Activated CD4-positive, CD25-positive, alpha-beta regulatory T cell treated with anti-CD3 and anti-CD28 coated beads, Interleukin-2, amount 50 U/mL, for 16 hours (primary cell): ENCODE measurements at regions not wholly inside any gene's neighbourhood (a gene's known extent, or its start where the extent isn't known, plus 50 kb on each side); places are given as distances from the start of the nearest gene placed in this dataset.
"Not testable (repeated sequence)": the region's sequence is repeated elsewhere in the genome, so short reads cannot be mapped to it uniquely, and the experiment has no call there.

ENCODE experiments used
- DNase-seq: peaks from one replicate; pipeline ENCODE4 v3.0.0-alpha.2; 2020; ENCODE audit warnings: low read depth, low spot score

- no peak for DNase-seq
Measured at GRCh38 chr2:219726916-219727315, 99.5 kb downstream of the SLC4A3 start.

DNA sequence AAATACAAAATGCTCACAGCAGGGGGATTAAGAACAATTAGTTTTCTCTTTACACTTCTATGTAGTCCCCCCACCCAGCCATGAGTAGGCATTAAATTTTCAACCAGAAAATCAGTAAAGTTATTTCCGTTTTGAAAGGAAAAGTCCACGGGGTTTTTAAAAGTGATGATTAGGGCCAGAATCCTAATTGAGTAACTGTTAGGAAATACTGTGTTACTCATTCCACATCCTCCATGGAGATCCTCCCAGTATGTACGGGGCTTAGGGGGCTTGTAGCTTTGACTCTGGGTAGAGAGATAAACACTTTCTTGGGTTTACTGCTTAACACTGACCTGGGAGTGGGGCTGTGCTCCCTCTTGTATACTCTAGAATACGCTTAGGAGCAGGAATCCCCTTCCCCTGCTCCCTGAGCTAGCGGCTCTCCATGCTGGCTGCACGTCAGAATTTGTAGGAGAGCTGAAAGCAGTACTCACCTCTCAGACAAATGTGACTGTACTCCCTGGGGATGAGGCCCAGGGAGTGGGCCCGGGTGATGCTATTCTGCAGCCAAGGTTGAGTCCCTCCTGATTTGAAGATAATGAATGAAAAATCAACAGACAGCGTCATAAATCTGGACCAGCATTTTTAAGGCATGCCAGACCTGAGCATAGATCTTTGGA, 100.5 kb downstream of the SLC4A3 start:
- no peak for DNase-seq

- no peak for DNase-seq
Measured at GRCh38 chr2:219728991-219729487, 101.6 kb downstream of the SLC4A3 start.

- DNase-seq, result no peak
Measured at GRCh38 chr2:219731173-219731572, 103.7 kb downstream of the SLC4A3 start.

DNA sequence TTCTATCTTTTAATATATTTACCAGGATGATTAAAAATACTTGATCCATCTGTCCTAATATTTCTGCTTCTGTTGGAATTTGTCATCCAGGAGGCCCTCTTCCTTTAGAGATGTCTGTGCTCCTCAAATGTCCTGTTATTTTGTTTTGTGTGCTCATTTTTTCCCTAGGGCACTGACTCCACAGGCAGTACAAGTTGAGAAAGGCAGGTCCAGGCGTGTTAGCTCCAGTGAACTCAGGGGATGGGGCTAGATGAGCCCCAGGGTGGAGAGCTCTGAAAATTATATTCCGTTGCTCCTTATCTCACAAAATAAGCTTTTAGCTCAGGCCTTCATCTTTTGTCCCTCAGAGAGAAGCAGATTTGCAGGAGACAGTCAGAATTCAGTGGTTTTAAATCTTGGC, 105.7 kb downstream of the SLC4A3 start:
- DNase-seq, result no peak

- DNase-seq, result no peak
Measured at GRCh38 chr2:219733746-219734145, 106.3 kb downstream of the SLC4A3 start.

- DNase-seq, result no peak
Measured at GRCh38 chr2:219736209-219736608, 108.8 kb downstream of the SLC4A3 start.

DNA sequence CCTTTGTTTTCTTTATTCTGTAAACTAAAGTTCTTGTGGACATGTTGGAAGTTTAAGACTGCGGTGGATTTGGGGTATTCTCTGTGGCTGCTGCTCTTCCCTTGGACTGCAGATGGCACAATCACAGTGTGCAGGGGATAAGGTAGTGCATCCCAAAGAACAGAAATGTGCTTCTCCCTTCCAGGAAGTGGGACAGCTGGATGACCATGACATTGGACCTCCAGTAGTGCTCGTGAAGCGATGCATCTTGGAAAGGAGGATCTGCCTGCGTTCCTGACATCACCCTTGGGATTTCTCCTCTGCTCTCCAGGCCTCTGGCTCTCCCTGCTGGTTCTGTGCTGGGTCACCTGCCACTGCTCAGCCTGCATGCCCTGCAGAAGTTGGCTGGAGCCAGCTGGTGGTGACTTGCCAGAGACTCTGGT, 109.9 kb downstream of the SLC4A3 start:
- DNase-seq, result no peak

DNA sequence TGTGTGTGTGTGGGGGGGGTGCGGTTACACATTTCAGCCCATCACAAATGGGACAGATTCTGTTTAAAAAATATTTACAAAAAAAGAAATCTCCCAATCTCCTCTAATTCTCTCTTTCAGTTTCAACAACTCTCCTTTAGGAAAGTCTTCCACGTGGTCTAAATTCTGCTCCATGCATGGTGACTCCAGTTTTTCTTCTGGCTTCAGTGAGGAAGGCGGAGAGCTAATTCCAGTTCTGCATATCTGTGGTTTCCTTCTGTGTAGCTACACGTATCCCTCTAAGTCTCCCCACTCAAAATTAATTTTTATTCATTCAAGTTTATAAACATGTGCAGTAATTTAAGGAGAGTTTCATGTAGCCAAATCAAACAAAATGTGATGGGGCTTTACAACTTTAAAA, 111.6 kb downstream of the SLC4A3 start:
- no peak for DNase-seq

DNA sequence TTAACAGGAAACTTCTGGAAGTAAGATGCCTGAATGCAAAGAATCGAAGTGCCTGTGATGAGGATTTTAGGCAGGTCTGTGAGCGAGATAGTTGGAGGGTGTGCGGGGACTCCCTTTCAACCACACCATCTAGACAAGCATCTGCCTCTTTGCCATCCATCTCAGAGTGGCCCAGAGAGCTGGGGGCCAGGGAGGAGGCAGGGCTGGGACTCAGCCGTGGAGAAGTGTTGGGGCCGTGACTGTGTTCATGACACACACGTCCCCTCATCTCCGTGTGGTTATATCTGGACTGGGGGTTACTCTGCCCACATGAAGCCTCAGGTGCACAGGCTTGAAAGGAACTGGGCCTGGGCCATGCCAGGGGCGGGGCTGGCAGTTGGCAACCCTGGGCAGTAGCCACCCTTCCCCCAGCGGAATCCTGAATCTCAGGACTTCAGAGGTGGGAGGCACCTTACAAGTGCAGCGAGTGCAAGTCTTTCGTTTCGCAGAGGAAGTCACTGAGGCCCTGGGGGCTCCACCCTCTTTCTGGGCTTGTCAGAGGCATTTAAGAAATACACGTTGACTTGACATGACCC, 112.5 kb downstream of the SLC4A3 start:
- DNase-seq, result no peak

GRCh38 chr2:219743548-219743947, 116.1 kb downstream of the SLC4A3 start:
- no peak for DNase-seq

DNA sequence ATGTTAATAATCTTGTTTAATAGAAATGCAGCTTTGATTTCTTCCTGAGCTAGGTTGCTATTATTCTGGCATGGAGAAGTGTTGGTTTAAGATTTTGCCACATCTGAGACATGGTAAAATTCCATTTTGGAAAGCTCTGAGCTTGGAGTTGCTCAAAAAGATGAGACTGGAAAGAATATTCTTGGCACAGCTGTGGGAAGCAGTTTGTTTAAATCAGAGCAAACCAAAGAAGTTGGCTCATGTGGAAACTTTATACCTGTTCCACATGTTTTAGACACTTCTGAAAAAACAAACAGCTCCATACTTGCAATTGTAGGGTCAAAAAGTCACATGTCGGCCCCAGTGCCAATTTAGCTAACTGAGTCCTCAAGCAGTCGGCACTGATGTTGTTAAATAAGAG, 116.6 kb downstream of the SLC4A3 start:
- DNase-seq, result no peak

DNA sequence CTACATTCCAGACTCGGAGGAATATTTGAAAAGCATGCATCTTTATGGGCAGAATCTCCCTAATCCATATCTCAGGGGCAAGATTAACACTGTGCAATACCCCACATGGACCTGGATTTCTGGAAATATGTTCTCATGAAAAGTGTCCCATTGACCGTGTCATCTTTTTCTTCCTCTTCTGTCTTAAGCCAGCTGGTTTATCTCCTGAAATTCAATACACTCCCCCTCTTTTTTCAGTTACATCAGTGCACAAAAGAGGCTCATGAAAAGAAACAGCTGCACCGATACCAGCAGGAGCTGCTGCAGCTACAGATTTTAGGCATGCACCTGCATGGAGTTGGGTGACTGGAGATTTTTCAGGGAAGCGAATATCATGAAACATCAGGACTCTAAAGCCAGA, 117.2 kb downstream of the SLC4A3 start:
- DNase-seq, result no peak

- no peak for DNase-seq
Measured at GRCh38 chr2:219747637-219748036, 120.2 kb downstream of the SLC4A3 start.

- no peak for DNase-seq
Measured at GRCh38 chr2:219748671-219749570, 121.5 kb downstream of the SLC4A3 start.

DNA sequence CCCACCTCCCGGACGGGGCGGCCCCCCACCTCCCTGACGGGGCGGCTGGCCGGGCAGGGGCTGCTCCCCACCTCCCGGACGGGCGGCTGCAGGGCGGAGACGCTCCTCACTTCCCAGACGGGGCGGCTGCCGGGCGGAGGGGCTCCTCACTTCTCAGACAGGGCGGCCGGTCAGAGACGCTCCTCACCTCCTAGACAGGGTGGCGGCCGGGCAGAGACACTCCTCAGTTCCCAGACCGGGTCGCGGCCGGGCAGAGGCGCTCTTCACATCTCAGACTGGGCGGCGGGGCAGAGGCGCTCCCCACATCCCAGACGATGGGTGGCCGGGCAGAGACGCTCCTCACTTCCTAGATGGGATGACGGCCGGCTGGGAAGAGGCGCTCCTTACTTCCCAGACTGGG, 123.7 kb downstream of the SLC4A3 start:
- DNase-seq, result not testable (repeated sequence)

DNA sequence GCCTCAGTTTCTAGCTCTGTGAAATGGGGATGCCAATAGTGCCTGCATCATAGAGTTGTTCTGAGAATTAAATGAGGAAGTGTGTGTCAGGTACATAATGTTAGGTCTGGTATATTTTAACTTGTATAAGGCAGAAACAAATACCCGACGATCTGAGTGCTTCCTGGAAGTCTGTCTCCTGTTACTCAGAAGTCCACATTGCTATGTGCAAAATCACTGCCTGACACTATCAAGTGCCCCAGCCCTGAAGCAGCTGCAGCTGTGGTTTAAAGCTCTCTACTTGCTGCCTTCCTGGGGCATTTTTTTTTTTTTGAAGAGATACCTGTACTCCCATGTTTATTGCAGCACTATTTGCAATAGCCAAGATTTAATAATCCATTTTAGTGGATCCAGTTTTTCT, 125.3 kb downstream of the SLC4A3 start:
- no peak for DNase-seq

GRCh38 chr2:219758907-219759680, 131.7 kb downstream of the SLC4A3 start:
- DNase-seq, result no peak

GRCh38 chr2:219759801-219760200, 132.4 kb downstream of the SLC4A3 start:
- DNase-seq, result no peak

GRCh38 chr2:219765231-219765911, 137.9 kb downstream of the SLC4A3 start:
- DNase-seq, result no peak

DNA sequence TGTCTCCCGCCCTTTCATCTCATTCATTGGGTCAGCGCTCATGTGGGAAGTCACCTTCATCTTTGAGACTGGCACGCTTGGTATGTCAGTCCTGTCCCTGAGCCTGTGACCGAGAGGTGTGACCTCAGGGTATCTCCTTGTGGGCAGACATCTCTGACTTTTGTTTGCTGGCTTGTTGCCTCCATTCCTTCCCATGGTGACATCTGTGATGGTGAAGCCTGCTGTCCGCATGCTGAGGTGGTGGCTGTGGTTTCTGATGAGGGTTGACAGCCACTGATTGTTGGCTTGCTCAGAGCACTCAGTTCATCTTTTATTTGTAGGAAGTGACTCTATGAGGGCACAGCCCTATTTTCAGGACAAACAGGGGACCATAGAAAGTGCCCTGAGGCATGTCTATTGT, 139.2 kb downstream of the SLC4A3 start:
- no peak for DNase-seq
